HepG2 (cell line): ENCODE measurements at regions not wholly inside any gene's neighbourhood (a gene's known extent, or its start where the extent isn't known, plus 50 kb on each side); places are given as distances from the start of the nearest gene placed in this dataset.

Source experiments
- ATAC-seq: fragments of 200-7000 bp; cut with Tn5 transposase; 3 replicates; pipeline ENCODE4 v1.9.1; 2020; ENCODE audit warnings: mild to moderate bottlenecking, moderate library complexity
- BruUV-seq: library from RNA; stranded (reverse); fragments of 400-500 nt; replicated peaks from 2 replicates; lab custom pipeline; 2021; lab: Mats Ljungman, UMichigan
- CTCF ChIA-PET: fragments of 300-600 bp; formaldehyde crosslinking; extraction: SDS; loops from one replicate; lab custom pipeline; 2021; ENCODE audit warnings: low total read pairs, inconsistent platforms, low intra/inter-chr PET ratio; lab: Yijun Ruan, JAX
- POLR2A ChIA-PET: fragments of 350-600 bp; sonication (Branson Sonifier 250); formaldehyde crosslinking; loops from one replicate; lab custom pipeline; 2020; ENCODE audit warnings: antibody characterized with exemption, inconsistent platforms; lab: Yijun Ruan, JAX
- DNase-seq: peaks from one replicate; pipeline ENCODE4 v3.0.0-alpha.2; 2015; ENCODE audit warnings: low spot score
- FAIRE-seq: peaks from 3 replicates; lab custom pipeline; 2011; peaks lifted over from hg19 to GRCh38; lab: Jason Lieb, UNC
- H2AFZ ChIP-seq: one replicate; pipeline ENCODE4 v1.6.1; 2011; ENCODE audit warnings: low read length, inconsistent platforms
- H3K27ac ChIP-seq: fragments of 300-600 bp; 3 replicates; pipeline ENCODE4 v1.8.0; 2011; ENCODE audit warnings: mixed run types, mild to moderate bottlenecking, mixed read lengths, low read length, inconsistent platforms; ENCODE audit not compliant: insufficient read depth; ENCODE audit errors: extremely low read length
- H3K27me3 ChIP-seq, 2 experiments: fragments of 200-600 bp in 1 of 2; 2 replicates in 1 of 2; 3 replicates in 1 of 2; pipeline versions ENCODE4 v1.6.0 to v1.8.0; 2011; ENCODE audit warnings: low read length in 2 of 2, mild to moderate bottlenecking in 2 of 2, moderate library complexity in 2 of 2, inconsistent platforms in 1 of 2; ENCODE audit not compliant: insufficient read depth in 2 of 2, control insufficient read depth in 1 of 2
- H3K36me3 ChIP-seq, 2 experiments: fragments of 200-600 bp in 1 of 2; replicated peaks in 1 of 2; 2 replicates in 1 of 2; 3 replicates in 1 of 2; pipeline versions ENCODE4 v1.5.1 to v1.8.0; 2011; ENCODE audit warnings: low read length in 2 of 2, inconsistent platforms in 1 of 2; ENCODE audit not compliant: insufficient read depth in 2 of 2, control insufficient read depth in 1 of 2
- H3K4me1 ChIP-seq: 2 replicates; pipeline ENCODE4 v1.5.1; 2012; ENCODE audit warnings: low read length, inconsistent platforms; ENCODE audit not compliant: insufficient read depth
- H3K4me2 ChIP-seq: 2 replicates; pipeline ENCODE4 v1.6.0; 2011; ENCODE audit warnings: low read depth, low read length, inconsistent platforms
- H3K4me3 ChIP-seq, 3 experiments: fragments of 200-600 bp in 1 of 3; sonication (generic), shearing (Covaris generic) in 1 of 3; replicated peaks in 1 of 3; 2 replicates each; pipeline ENCODE4 v1.5.1; 2011 to 2016; ENCODE audit warnings: low read length in 3 of 3, inconsistent platforms in 2 of 3, low read depth in 2 of 3, mild to moderate bottlenecking in 2 of 3, control low read depth in 1 of 3, mixed read lengths in 1 of 3; ENCODE audit not compliant: insufficient read depth in 1 of 3
- H3K79me2 ChIP-seq: one replicate; pipeline ENCODE4 v1.6.1; 2011; ENCODE audit warnings: low read length, inconsistent platforms; ENCODE audit not compliant: insufficient read depth
- H3K9ac ChIP-seq: 2 replicates; pipeline ENCODE4 v1.6.0; 2011; ENCODE audit warnings: mild to moderate bottlenecking, low read depth, low read length, inconsistent platforms; ENCODE audit not compliant: insufficient read depth
- H3K9me3 ChIP-seq: 2 replicates; pipeline ENCODE4 v1.5.1; 2012; ENCODE audit warnings: mild to moderate bottlenecking, low read length
- H4K20me1 ChIP-seq: 2 replicates; pipeline ENCODE4 v1.6.0; 2011; ENCODE audit warnings: inconsistent platforms, mild to moderate bottlenecking, low read length, moderate library complexity; ENCODE audit not compliant: insufficient read depth
- MED8 ChIP-seq: sonication (generic); formaldehyde crosslinking; IDR thresholded peaks from 2 replicates; pipeline ENCODE4 v1.8.1; 2023; ENCODE audit warnings: mild to moderate bottlenecking, missing genetic modification reagents; ENCODE audit not compliant: insufficient replicate concordance
- MIER3 ChIP-seq: IDR thresholded peaks from 2 replicates; pipeline ENCODE4 v1.6.1; 2016; ENCODE audit warnings: missing compliant biosample characterization, borderline replicate concordance
- MTF2 ChIP-seq: sonication (generic); formaldehyde crosslinking; IDR thresholded peaks from 2 replicates; pipeline ENCODE4 v1.5.0; 2020; ENCODE audit warnings: missing genetic modification reagents, borderline replicate concordance
- PCBP1 ChIP-seq: fragments of 200-400 bp; formaldehyde crosslinking; IDR thresholded peaks from 2 replicates; pipeline ENCODE4 v1.6.1; 2017; ENCODE audit warnings: mild to moderate bottlenecking, low read depth, low read length, borderline replicate concordance
- RERE ChIP-seq: IDR thresholded peaks from 2 replicates; pipeline ENCODE4 v1.6.1; 2016; ENCODE audit warnings: low read depth, missing genetic modification reagents, missing compliant biosample characterization
- SIN3B ChIP-seq: fragments of 150-350 bp; IDR thresholded peaks from 2 replicates; pipeline ENCODE4 v1.6.1; 2014; ENCODE audit warnings: low read length
- ZBTB2 ChIP-seq: sonication (generic); formaldehyde crosslinking; IDR thresholded peaks from 2 replicates; pipeline ENCODE4 v1.8.0; 2022; ENCODE audit warnings: low read depth, missing genetic modification reagents
- ZNF691 ChIP-seq: sonication (generic); formaldehyde crosslinking; IDR thresholded peaks from 2 replicates; pipeline ENCODE4 v1.4.0; 2020; ENCODE audit warnings: missing genetic modification reagents, low read depth, mild to moderate bottlenecking, borderline replicate concordance
- ZNF7 ChIP-seq: IDR thresholded peaks from 2 replicates; pipeline ENCODE4 v1.6.1; 2016; ENCODE audit warnings: missing biosample characterization, missing genetic modification reagents
- ZSCAN9 ChIP-seq: IDR thresholded peaks from 2 replicates; pipeline ENCODE4 v1.6.1; 2016; ENCODE audit warnings: borderline replicate concordance
- WGBS: methylation state at CpG from one replicate; pipeline ENCODE4 v1.1.6; 2017; ENCODE audit warnings: low lambda C conversion rate; 5-methylcytosine and 5-hydroxymethylcytosine counted together
- in situ Hi-C: cut with HindIII; loops from 2 replicates; pipeline ENCODE4 v1.10.0; 2017; ENCODE audit warnings: low pct_unique_long_range_greater_than_20kb; ENCODE audit not compliant: extremely low pct_ligation_motif_present
- intact Hi-C: fragments of 100-400 bp; cut with micrococcal nuclease; formaldehyde crosslinking; loops from one replicate; pipeline ENCODE4 v1.10.0; 2022; ENCODE audit not compliant: unreplicated experiment

- TF ChIP-seq RERE (CRISPR knock-in tag), result no peak
- no peak for TF ChIP-seq ZNF7 (CRISPR knock-in tag)
- no peak for TF ChIP-seq MTF2 (CRISPR knock-in tag)
- no peak for TF ChIP-seq ZSCAN9 (CRISPR knock-in tag)
- no peak for TF ChIP-seq ZNF691
- TF ChIP-seq SIN3B, result no peak
- TF ChIP-seq, all 625 proteins: peak for 0
These were observed 311.9 kb upstream of the TRPC7 start (continued) for GRCh38 chr5:136677217-136677616.

- Histone ChIP-seq H3K79me2 (no peaks in the 10 kb centered on the region), H3K4me3 (no peak overlapping the region), H3K9me3 (peaks cover 11% of the 10 kb centered on the region; the same call in 1 of the 2 replicates), H3K36me3 (no peaks in the 10 kb centered on the region), H4K20me1 (no peaks in the 10 kb centered on the region), H3K9ac (no peak overlapping the region), H3K4me2 (no peak overlapping the region), H3K27ac (no peak overlapping the region), H3K27me3 (no peaks in the 10 kb centered on the region), H3K4me1 (no peaks in the 10 kb centered on the region), H2AFZ (no peak overlapping the region)
- DNase-seq, result no peak
- intact Hi-C loops, result no loop called here
- ChIA-PET CTCF (no interaction called here), POLR2A (no interaction called here)
- in situ Hi-C loops, result no loop called here
- WGBS, result 20% methylated on average over 1 of the region's 3 CpGs
- FAIRE-seq, result no peak
- no peak for ATAC-seq
- TF ChIP-seq PCBP1, result no peak
- TF ChIP-seq ZBTB2, result no peak
- TF ChIP-seq MED8, result no peak
- no peak for TF ChIP-seq MIER3 (CRISPR knock-in tag)
- no TSS peak for BruUV-seq
These were observed 311.3 kb upstream of the TRPC7 start for GRCh38 chr5:136676685-136677084.
